HEK293T (cell line): ENCODE measurements at regions not wholly inside any gene's neighbourhood (a gene's known extent, or its start where the extent isn't known, plus 50 kb on each side); places are given as distances from the start of the nearest gene placed in this dataset.

Experiments
- ARNT ChIP-seq: fragments of 450-650 bp; IDR thresholded peaks from 2 replicates; pipeline ENCODE4 v1.6.1; 2017; ENCODE audit warnings: mild to moderate bottlenecking
- BHLHE40 ChIP-seq: fragments of 450-650 bp; IDR thresholded peaks from 2 replicates; pipeline ENCODE4 v1.6.1; 2016; ENCODE audit warnings: mild to moderate bottlenecking, moderate library complexity, borderline replicate concordance
- CTBP1 ChIP-seq: fragments of 450-650 bp; IDR thresholded peaks from 2 replicates; pipeline ENCODE4 v1.6.1; 2016; ENCODE audit warnings: borderline replicate concordance
- ELF4 ChIP-seq: fragments of 450-650 bp; IDR thresholded peaks from 2 replicates; pipeline ENCODE4 v1.6.1; 2017; ENCODE audit warnings: antibody characterized with exemption
- FOXA1 ChIP-seq: fragments of 450-650 bp; IDR thresholded peaks from 2 replicates; pipeline ENCODE4 v1.6.1; 2016; ENCODE audit warnings: mild to moderate bottlenecking
- FOXK2 ChIP-seq: fragments of 450-650 bp; IDR thresholded peaks from 2 replicates; pipeline ENCODE4 v1.6.1; 2016; ENCODE audit warnings: mild to moderate bottlenecking
- FOXM1 ChIP-seq: fragments of 450-650 bp; IDR thresholded peaks from 2 replicates; pipeline ENCODE4 v1.6.1; 2017; ENCODE audit warnings: mild to moderate bottlenecking, borderline replicate concordance
- HDGF ChIP-seq: fragments of 450-650 bp; IDR thresholded peaks from 2 replicates; pipeline ENCODE4 v1.6.1; 2017; ENCODE audit warnings: antibody characterized with exemption, borderline replicate concordance
- NFRKB ChIP-seq: fragments of 450-650 bp; IDR thresholded peaks from 2 replicates; pipeline ENCODE4 v1.6.1; 2016; ENCODE audit warnings: mild to moderate bottlenecking, moderate library complexity
- SP1 ChIP-seq: fragments of 450-650 bp; IDR thresholded peaks from 2 replicates; pipeline ENCODE4 v1.6.1; 2017
- SUZ12 ChIP-seq: fragments of 450-650 bp; IDR thresholded peaks from 2 replicates; pipeline ENCODE4 v1.6.1; 2016; ENCODE audit warnings: mild to moderate bottlenecking
- TARDBP ChIP-seq: fragments of 450-650 bp; IDR thresholded peaks from 2 replicates; pipeline ENCODE4 v1.6.1; 2016
- TF ChIP-seq, protein P1 (sequence below): fragments of 450-650 bp; IDR thresholded peaks from 2 replicates; pipeline ENCODE4 v1.6.1; 2016

DNA sequence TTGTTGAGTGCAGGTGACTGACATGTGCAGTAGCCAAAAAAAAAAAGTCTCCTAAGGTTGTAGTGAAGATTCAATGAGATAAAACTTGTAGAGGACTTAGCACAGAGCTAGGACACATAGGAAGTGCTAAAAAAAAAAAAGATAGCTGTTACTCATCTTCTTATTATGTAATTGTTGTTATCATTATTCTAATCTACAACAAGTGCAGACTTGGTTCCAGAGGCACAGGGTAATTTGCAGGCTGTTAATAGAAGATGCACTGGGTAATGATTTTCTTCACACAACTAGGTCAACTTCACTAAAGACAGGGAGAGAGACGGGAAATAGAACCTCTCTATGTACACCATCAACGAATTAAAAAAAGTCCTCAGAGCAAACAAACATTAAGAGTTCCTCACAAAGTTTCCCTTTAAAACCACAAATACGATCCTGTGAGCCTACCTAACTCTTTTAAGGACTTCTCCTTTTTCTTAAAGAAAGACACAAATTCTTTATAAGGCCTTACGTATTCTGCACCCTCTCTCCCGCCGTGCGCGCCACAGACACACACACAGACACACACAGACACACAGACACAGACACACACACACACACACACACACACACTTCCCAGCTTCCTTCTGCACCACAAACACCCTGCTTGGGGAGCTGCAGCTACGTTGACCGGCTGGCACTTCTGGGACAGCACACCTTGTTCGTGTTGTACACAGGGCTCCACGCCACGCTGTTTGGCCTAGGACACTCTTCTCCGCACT, 49.8 kb upstream of the GADD45A start:
- TF ChIP-seq SUZ12, result no peak
- no peak for TF ChIP-seq FOXM1
- TF ChIP-seq FOXA1, result no peak
- TF ChIP-seq, protein P1, sequence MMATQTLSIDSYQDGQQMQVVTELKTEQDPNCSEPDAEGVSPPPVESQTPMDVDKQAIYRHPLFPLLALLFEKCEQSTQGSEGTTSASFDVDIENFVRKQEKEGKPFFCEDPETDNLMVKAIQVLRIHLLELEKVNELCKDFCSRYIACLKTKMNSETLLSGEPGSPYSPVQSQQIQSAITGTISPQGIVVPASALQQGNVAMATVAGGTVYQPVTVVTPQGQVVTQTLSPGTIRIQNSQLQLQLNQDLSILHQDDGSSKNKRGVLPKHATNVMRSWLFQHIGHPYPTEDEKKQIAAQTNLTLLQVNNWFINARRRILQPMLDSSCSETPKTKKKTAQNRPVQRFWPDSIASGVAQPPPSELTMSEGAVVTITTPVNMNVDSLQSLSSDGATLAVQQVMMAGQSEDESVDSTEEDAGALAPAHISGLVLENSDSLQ, result no peak
- no peak for TF ChIP-seq BHLHE40
- TF ChIP-seq CTBP1, result no peak
- no peak for TF ChIP-seq HDGF
- TF ChIP-seq ELF4, result no peak
- no peak for TF ChIP-seq SP1
- no peak for TF ChIP-seq TARDBP
- no peak for TF ChIP-seq FOXK2
- TF ChIP-seq ARNT, result no peak
- TF ChIP-seq NFRKB, result no peak
